ENCODE measurements at regions not wholly inside any gene's neighbourhood (a gene's known extent, or its start where the extent isn't known, plus 50 kb on each side); places are given as distances from the start of the nearest gene placed in this dataset.

GRCh38 chr18:60549338-60549960 lies 176.9 kb upstream of the MC4R start:
- no peak overlapping the region for H3K9ac ChIP-seq
- H3K27ac ChIP-seq = no peak overlapping the region
- no peaks in the 10 kb centered on the region for H3K4me1 ChIP-seq
- no peaks in the 10 kb centered on the region for H4K20me1 ChIP-seq
- no peak overlapping the region for H3K4me3 ChIP-seq
- H3K36me3 ChIP-seq = no peaks in the 10 kb centered on the region
- peaks cover 13% of the 10 kb centered on the region for H3K9me3 ChIP-seq
- no peak overlapping the region for H3K4me2 ChIP-seq
- no peak for TF ChIP-seq Cebpa-rat (IDR thresholded peaks at IDR 0.05)
- no peaks in the 10 kb centered on the region for H3K27me3 ChIP-seq

GRCh38 chr18:60552948-60553347 lies 180.4 kb upstream of the MC4R start:
- no peak overlapping the region for H3K4me3 ChIP-seq
- H3K4me1 ChIP-seq = no peaks in the 10 kb centered on the region
- H3K27ac ChIP-seq = no peak overlapping the region
- H3K27me3 ChIP-seq = no peaks in the 10 kb centered on the region
- H3K4me2 ChIP-seq = no peak overlapping the region
- H4K20me1 ChIP-seq = no peaks in the 10 kb centered on the region
- TF ChIP-seq Cebpa-rat (IDR thresholded peaks at IDR 0.05) = no peak
- no peaks in the 10 kb centered on the region for H3K36me3 ChIP-seq
- H3K9ac ChIP-seq = no peak overlapping the region
- H3K9me3 ChIP-seq = peaks cover 27% of the 10 kb centered on the region

- no peak overlapping the region for H3K4me2 ChIP-seq
- H3K27ac ChIP-seq = no peak overlapping the region
- no peaks in the 10 kb centered on the region for H3K36me3 ChIP-seq
Measured at GRCh38 chr18:60554967-60555366, 182.4 kb upstream of the MC4R start.

DNA sequence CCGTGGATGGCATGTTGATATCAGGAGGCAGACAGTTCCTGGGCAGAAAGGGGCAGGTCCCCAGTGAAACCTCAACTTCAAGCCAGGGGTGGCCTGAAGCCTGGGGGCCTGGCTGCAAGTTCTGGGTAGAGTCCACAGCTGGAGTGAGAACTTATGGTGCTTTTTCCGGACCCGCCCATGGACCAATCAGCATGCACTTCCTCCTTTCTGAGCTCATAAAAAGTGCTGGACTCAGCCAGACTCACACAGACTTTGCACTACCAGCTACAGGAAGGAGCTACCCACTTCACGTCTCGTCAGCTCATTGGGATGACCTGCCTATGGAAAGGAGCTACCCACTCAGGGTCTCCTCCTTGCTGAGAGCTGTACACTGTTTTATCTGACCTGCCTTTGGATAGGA lies 183.1 kb upstream of the MC4R start:
- Histone ChIP-seq H3K4me1 (no peaks in the 10 kb centered on the region), H3K36me3 (no peaks in the 10 kb centered on the region), H3K27ac (no peak overlapping the region), H3K4me3 (no peak overlapping the region), H3K9me3 (peaks cover 27% of the 10 kb centered on the region), H3K4me2 (no peak overlapping the region), H4K20me1 (no peaks in the 10 kb centered on the region), H3K9ac (no peak overlapping the region), H3K27me3 (no peaks in the 10 kb centered on the region)
- TF ChIP-seq Cebpa-rat (IDR thresholded peaks at IDR 0.05) = no peak

More at GRCh38 chr18:60554967-60555366, 182.4 kb upstream of the MC4R start:
- Histone ChIP-seq H3K27me3 (no peaks in the 10 kb centered on the region), H3K4me3 (no peak overlapping the region), H3K9me3 (peaks cover 27% of the 10 kb centered on the region), H4K20me1 (no peaks in the 10 kb centered on the region), H3K4me1 (no peaks in the 10 kb centered on the region), H3K9ac (no peak overlapping the region)
- no peak for TF ChIP-seq Cebpa-rat (IDR thresholded peaks at IDR 0.05)

GRCh38 chr18:60556326-60556725 lies 183.8 kb upstream of the MC4R start:
- H4K20me1 ChIP-seq = no peaks in the 10 kb centered on the region
- TF ChIP-seq Cebpa-rat (IDR thresholded peaks at IDR 0.05) = no peak
- H3K36me3 ChIP-seq = no peaks in the 10 kb centered on the region
- no peak overlapping the region for H3K27ac ChIP-seq
- no peak overlapping the region for H3K4me2 ChIP-seq
- H3K4me1 ChIP-seq = no peaks in the 10 kb centered on the region
- no peaks in the 10 kb centered on the region for H3K27me3 ChIP-seq
- H3K4me3 ChIP-seq = no peak overlapping the region
- H3K9ac ChIP-seq = no peak overlapping the region
- peaks cover 27% of the 10 kb centered on the region for H3K9me3 ChIP-seq

DNA sequence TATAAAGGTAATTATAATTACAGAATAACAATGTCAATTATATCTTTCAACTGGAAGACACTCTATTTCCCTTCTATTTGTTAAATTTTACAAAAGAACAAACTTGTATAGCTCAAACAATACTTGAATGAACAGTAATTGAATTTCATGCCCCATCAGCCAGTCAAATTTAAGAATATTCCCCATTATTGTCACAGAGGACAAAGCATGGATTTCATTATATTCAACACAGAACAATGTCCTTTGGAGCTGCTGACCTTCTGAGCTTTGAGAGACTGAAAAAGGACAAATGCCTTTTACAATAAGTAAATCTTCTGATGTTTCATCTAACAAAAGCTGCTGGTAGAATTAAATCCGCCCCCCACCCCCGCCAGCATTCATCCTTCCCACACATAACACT lies 187.5 kb upstream of the MC4R start:
- no peak overlapping the region for H3K4me2 ChIP-seq
- H3K9ac ChIP-seq = no peak overlapping the region
- H3K27me3 ChIP-seq = no peaks in the 10 kb centered on the region
- no peaks in the 10 kb centered on the region for H3K4me1 ChIP-seq
- no peak overlapping the region for H3K4me3 ChIP-seq
- H3K36me3 ChIP-seq = no peaks in the 10 kb centered on the region
- H4K20me1 ChIP-seq = no peaks in the 10 kb centered on the region
- TF ChIP-seq Cebpa-rat (IDR thresholded peaks at IDR 0.05) = no peak
- H3K27ac ChIP-seq = no peak overlapping the region
- H3K9me3 ChIP-seq = peaks cover 12% of the 10 kb centered on the region

DNA sequence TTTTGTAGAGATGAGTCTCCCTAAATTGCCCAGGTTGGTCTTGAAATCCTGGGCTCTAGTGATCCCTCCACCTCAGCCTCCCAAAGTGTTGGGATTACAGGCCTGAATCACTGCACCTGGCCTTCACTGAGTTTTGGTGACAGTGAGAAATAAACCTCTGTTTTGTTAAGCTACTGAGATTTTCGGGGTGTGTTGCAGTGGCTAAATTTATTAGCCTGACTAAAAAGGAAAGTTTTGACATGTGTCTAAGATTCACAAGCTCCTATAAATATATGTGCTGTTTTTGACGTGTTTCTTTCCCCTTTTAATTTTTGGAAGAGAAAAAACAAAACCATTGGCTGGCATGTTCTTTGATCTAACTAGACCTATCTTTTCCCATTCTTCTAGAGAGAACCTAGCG lies 190.5 kb upstream of the MC4R start:
- H3K4me1 ChIP-seq = peaks cover 14% of the 10 kb centered on the region
- TF ChIP-seq Cebpa-rat (IDR thresholded peaks at IDR 0.05) = no peak

GRCh38 chr18:60568220-60568619 lies 195.6 kb upstream of the MC4R start:
- H3K4me2 ChIP-seq = peak overlapping the region; percentile 47
- no peak for TF ChIP-seq Cebpa-rat (IDR thresholded peaks at IDR 0.05)
- H4K20me1 ChIP-seq = no peaks in the 10 kb centered on the region

More for the DNA sequence above, 190.5 kb upstream of the MC4R start:
- no peak overlapping the region for H3K9ac ChIP-seq
- no peak overlapping the region for H3K27ac ChIP-seq
- H3K27me3 ChIP-seq = no peaks in the 10 kb centered on the region
- H3K9me3 ChIP-seq = no peaks in the 10 kb centered on the region
- H3K36me3 ChIP-seq = no peaks in the 10 kb centered on the region
- no peak overlapping the region for H3K4me2 ChIP-seq
- H4K20me1 ChIP-seq = no peaks in the 10 kb centered on the region
- H3K4me3 ChIP-seq = no peak overlapping the region

DNA sequence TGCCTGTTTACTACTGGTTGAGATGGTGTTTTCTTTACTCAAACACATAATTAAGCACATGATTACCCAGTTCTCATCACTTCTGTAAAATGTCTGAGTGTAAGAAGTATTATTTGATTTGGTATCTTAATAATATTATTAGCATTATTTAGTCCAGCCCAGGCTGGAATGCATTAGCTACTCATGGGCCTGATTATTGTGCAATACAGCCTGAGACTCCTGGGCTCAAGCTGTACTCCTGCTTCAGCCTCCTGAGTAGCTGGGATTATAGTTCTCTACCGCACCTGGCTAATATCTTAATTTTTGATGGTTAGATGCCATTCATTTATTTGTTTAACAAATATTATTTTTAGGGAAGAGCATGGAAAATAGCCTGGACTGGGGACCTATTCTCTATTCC lies 197.6 kb upstream of the MC4R start:
- Histone ChIP-seq H3K9me3 (no peaks in the 10 kb centered on the region), H3K4me1 (peaks cover 23% of the 10 kb centered on the region), H3K36me3 (no peaks in the 10 kb centered on the region), H3K4me3 (no peak overlapping the region), H4K20me1 (no peaks in the 10 kb centered on the region), H3K27ac (no peak overlapping the region), H3K9ac (no peak overlapping the region), H3K27me3 (no peaks in the 10 kb centered on the region), H3K4me2 (no peak overlapping the region)
- peak; percentile 43; the same call in 1 of the 2 replicates for TF ChIP-seq Cebpa-rat (IDR thresholded peaks at IDR 0.05)

More at GRCh38 chr18:60568220-60568619, 195.6 kb upstream of the MC4R start:
- Histone ChIP-seq H3K27me3 (no peaks in the 10 kb centered on the region), H3K4me1 (peaks cover 23% of the 10 kb centered on the region), H3K9me3 (no peaks in the 10 kb centered on the region), H3K36me3 (no peaks in the 10 kb centered on the region), H3K9ac (no peak overlapping the region), H3K27ac (no peak overlapping the region), H3K4me3 (no peak overlapping the region)

- H3K27ac ChIP-seq = no peak overlapping the region
Measured at GRCh38 chr18:60577457-60577856, 204.9 kb upstream of the MC4R start.

DNA sequence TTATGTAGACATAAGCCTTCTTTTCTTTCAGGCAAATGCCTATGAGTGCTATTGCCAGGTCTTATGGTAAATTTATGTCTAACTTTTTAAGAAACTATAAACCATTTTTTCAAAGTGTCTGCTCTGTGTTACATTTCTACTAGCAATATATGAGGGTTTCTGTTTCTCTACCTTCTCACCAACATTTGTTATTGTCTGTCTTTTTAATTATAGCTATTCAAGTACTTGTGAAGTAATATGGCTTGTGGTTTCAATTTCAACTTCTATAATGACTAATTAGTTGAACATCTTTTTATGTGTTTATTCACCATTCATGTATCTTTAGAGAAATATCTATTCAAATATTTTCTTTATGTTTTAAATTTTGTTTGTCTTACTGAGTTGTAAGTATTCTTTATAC lies 213.1 kb upstream of the MC4R start:
- H3K4me2 ChIP-seq = no peak overlapping the region
- no peak overlapping the region for H3K9ac ChIP-seq
- TF ChIP-seq Cebpa-rat (IDR thresholded peaks at IDR 0.05) = no peak
- no peak overlapping the region for H3K4me3 ChIP-seq
- H3K27me3 ChIP-seq = no peaks in the 10 kb centered on the region
- no peaks in the 10 kb centered on the region for H3K9me3 ChIP-seq
- H3K4me1 ChIP-seq = no peaks in the 10 kb centered on the region
- no peaks in the 10 kb centered on the region for H4K20me1 ChIP-seq
- no peaks in the 10 kb centered on the region for H3K36me3 ChIP-seq
- H3K27ac ChIP-seq = no peak overlapping the region

More at GRCh38 chr18:60577457-60577856, 204.9 kb upstream of the MC4R start:
- Histone ChIP-seq H3K4me3 (no peak overlapping the region), H3K36me3 (no peaks in the 10 kb centered on the region), H3K4me2 (no peak overlapping the region), H4K20me1 (no peaks in the 10 kb centered on the region), H3K4me1 (peaks cover 13% of the 10 kb centered on the region), H3K27me3 (no peaks in the 10 kb centered on the region), H3K9me3 (no peaks in the 10 kb centered on the region), H3K9ac (no peak overlapping the region)
- TF ChIP-seq Cebpa-rat (IDR thresholded peaks at IDR 0.05) = no peak
